GM12878 (cell line): ENCODE measurements at regions not wholly inside any gene's neighbourhood (a gene's known extent, or its start where the extent isn't known, plus 50 kb on each side); places are given as distances from the start of the nearest gene placed in this dataset.

ENCODE experiments used
- BCLAF1 ChIP-seq: fragments of 450-650 bp; IDR thresholded peaks from 2 replicates; pipeline ENCODE4 v1.6.1; 2017; ENCODE audit warnings: antibody characterized with exemption, mild to moderate bottlenecking, moderate library complexity
- FOS ChIP-seq: IDR thresholded peaks from 3 replicates; pipeline ENCODE4 v1.6.1; 2011; ENCODE audit warnings: borderline replicate concordance; ENCODE audit not compliant: insufficient read length; ENCODE audit errors: extremely low read depth
- FOXM1 ChIP-seq: IDR thresholded peaks from 2 replicates; pipeline ENCODE4 v1.6.1; 2012; ENCODE audit warnings: low read depth, mild to moderate bottlenecking, inconsistent platforms, low read length, moderate library complexity
- POLR2A ChIP-seq: IDR thresholded peaks from 2 replicates; pipeline ENCODE4 v1.6.1; 2011; ENCODE audit warnings: low read depth, mild to moderate bottlenecking, low read length
- TAF1 ChIP-seq: IDR thresholded peaks from 2 replicates; pipeline ENCODE4 v1.6.1; 2011; ENCODE audit warnings: mild to moderate bottlenecking, low read depth, low read length, borderline replicate concordance
- ZNF274 ChIP-seq: IDR thresholded peaks from one replicate; pipeline ENCODE4 v1.8.0; 2011; ENCODE audit not compliant: insufficient read length, insufficient read depth

- no peak for TF ChIP-seq TAF1
- no peak for TF ChIP-seq FOXM1
- TF ChIP-seq ZNF274: no peak
- TF ChIP-seq POLR2A: no peak
- TF ChIP-seq BCLAF1: no peak
- no peak for TF ChIP-seq FOS
Measured at GRCh38 chr9:21546949-21547348, 64.8 kb upstream of the IFNE start.
